Vagina (tissue), 2 donors: ENCODE measurements at regions not wholly inside any gene's neighbourhood (a gene's known extent, or its start where the extent isn't known, plus 50 kb on each side); places are given as distances from the start of the nearest gene placed in this dataset.
A peak's percentile ranks its signal among the peaks of the same experiment; 100 is the strongest.

Source experiments
- DNase-seq, 2 donors: peaks; one replicate each; pipeline ENCODE4 v3.0.0-alpha.2; 2017; ENCODE audit errors: extremely low spot score in 2 of 2
- H3K27ac ChIP-seq: fragments of 200-600 bp; sonication (generic); one replicate; pipeline ENCODE4 v1.5.1; 2019
- H3K27me3 ChIP-seq: fragments of 200-600 bp; sonication (generic); one replicate; pipeline ENCODE4 v1.5.1; 2019
- H3K36me3 ChIP-seq, 2 donors: fragments of 200-600 bp; sonication (generic); one replicate each; pipeline ENCODE4 v1.5.1; 2017 to 2019
- H3K4me1 ChIP-seq: fragments of 200-600 bp; sonication (generic); one replicate; pipeline ENCODE4 v1.5.1; 2019
- H3K4me3 ChIP-seq, 2 donors: fragments of 200-600 bp; sonication (generic); 1 replicate in 1 of 2; 2 replicates in 1 of 2; pipeline ENCODE4 v1.5.1; 2016 to 2019
- H3K9me3 ChIP-seq: fragments of 200-600 bp; sonication (generic); one replicate; pipeline ENCODE4 v1.5.1; 2019
- POLR2A ChIP-seq, 2 donors: fragments of 450-650 bp; IDR thresholded peaks; one replicate each; pipeline ENCODE4 v1.6.1; 2017; ENCODE audit warnings: antibody characterized with exemption in 2 of 2, mild to moderate bottlenecking in 2 of 2, moderate library complexity in 2 of 2
- POLR2AphosphoS5 ChIP-seq, 2 donors: sonication (generic); formaldehyde crosslinking; IDR thresholded peaks; one replicate each; pipeline ENCODE4 v1.9.0; 2017; ENCODE audit warnings: antibody characterized with exemption in 2 of 2, mild to moderate bottlenecking in 2 of 2, low read depth in 1 of 2; ENCODE audit not compliant: insufficient read depth in 1 of 2
- intact Hi-C: fragments of 100-400 bp; cut with DNase I; formaldehyde crosslinking; loops from one replicate; pipeline ENCODE4 v1.15.1; 2023
- TF ChIP-seq, protein P1 (sequence below), 3 experiments: fragments of 450-650 bp in 2 of 3; fragments of 200-600 bp in 1 of 3; sonication (generic) in 1 of 3; IDR thresholded peaks; one replicate each; pipeline ENCODE4 v1.5.1; 2017 to 2019; ENCODE audit warnings: antibody characterized with exemption in 3 of 3, mild to moderate bottlenecking in 2 of 3, moderate library complexity in 2 of 3

DNA sequence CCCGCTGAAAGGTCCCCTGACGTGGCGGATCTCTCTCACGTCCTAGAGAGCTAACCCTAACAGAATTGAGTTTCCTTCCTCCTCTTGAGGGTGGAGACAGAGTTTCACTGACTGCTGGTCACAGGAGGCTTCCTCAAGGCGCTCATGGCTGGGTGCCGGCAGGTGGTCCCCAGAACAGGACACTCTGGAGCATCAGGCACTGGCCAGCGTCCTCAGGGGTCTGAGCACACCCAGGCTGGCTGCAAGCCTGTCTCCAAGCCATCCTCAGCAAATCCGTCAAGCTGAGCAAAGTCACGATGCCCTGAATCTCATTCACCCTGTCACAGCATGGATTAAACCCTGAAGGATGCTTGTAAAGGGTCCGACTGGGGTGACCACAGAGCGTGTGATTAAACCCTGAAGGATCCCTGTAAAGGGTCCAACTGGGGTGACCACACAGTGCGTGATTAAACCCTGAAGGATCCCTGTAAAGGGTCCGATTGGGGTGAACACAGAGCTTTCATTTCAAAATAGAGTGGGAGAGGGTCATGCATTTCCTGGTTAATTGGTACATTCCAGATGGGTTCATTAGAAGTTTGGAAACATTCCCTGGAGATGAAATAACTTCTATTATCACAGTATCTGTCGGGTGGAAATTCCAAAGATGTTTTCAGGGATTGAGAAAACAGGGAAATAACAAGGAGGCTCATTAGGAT, 473.0 kb downstream of the BRD1 start:
- no peaks in the 10 kb centered on the region for H3K9me3 ChIP-seq
- no peaks in the 10 kb centered on the region for H3K4me1 ChIP-seq
- H3K27ac ChIP-seq = no peak overlapping the region
- TF ChIP-seq POLR2AphosphoS5 (IDR thresholded peaks at IDR 0.05; ENCODE audit: insufficient read depth in 1 of 2, low read depth in 1 of 2) (no peak), POLR2A (IDR thresholded peaks at IDR 0.05) (no peak)
- TF ChIP-seq, protein P1, sequence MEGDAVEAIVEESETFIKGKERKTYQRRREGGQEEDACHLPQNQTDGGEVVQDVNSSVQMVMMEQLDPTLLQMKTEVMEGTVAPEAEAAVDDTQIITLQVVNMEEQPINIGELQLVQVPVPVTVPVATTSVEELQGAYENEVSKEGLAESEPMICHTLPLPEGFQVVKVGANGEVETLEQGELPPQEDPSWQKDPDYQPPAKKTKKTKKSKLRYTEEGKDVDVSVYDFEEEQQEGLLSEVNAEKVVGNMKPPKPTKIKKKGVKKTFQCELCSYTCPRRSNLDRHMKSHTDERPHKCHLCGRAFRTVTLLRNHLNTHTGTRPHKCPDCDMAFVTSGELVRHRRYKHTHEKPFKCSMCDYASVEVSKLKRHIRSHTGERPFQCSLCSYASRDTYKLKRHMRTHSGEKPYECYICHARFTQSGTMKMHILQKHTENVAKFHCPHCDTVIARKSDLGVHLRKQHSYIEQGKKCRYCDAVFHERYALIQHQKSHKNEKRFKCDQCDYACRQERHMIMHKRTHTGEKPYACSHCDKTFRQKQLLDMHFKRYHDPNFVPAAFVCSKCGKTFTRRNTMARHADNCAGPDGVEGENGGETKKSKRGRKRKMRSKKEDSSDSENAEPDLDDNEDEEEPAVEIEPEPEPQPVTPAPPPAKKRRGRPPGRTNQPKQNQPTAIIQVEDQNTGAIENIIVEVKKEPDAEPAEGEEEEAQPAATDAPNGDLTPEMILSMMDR (IDR thresholded peaks at IDR 0.05) = no peak
- H3K4me3 ChIP-seq = no peak overlapping the region
- H3K27me3 ChIP-seq = no peaks in the 10 kb centered on the region
- intact Hi-C loops = no loop called here
- H3K36me3 ChIP-seq = no peaks in the 10 kb centered on the region
- DNase-seq = peak; percentile 76 to 88

DNA sequence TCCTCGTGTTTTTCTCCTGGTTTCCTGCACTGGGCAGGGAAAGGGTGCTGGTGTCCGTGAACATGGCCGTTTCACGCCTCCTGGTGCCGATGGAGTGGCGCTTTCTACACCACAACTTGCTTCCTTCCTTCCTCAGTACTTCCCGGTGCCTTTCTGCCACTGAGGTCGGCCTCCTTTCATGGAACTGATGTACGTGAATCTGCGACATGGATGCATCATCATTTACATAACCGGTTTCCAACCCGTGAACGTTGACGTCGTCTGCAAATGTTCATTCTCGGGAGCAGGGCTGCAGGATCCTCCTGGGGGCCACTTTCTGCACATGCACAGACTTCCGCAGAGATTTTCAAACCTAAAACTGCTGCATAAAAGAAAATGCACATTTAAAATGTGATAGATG, 474.4 kb downstream of the BRD1 start:
- Histone ChIP-seq H3K36me3 (no peaks in the 10 kb centered on the region), H3K27ac (no peak overlapping the region), H3K4me1 (no peaks in the 10 kb centered on the region), H3K27me3 (no peaks in the 10 kb centered on the region), H3K4me3 (no peak overlapping the region), H3K9me3 (no peaks in the 10 kb centered on the region)
- intact Hi-C loops = no loop called here
- TF ChIP-seq POLR2A (IDR thresholded peaks at IDR 0.05) (no peak), POLR2AphosphoS5 (IDR thresholded peaks at IDR 0.05; ENCODE audit: insufficient read depth in 1 of 2, low read depth in 1 of 2) (no peak)
- TF ChIP-seq, protein P1 (IDR thresholded peaks at IDR 0.05) = no peak
- DNase-seq = peak in 1 of 2 donors; percentile 52

DNA sequence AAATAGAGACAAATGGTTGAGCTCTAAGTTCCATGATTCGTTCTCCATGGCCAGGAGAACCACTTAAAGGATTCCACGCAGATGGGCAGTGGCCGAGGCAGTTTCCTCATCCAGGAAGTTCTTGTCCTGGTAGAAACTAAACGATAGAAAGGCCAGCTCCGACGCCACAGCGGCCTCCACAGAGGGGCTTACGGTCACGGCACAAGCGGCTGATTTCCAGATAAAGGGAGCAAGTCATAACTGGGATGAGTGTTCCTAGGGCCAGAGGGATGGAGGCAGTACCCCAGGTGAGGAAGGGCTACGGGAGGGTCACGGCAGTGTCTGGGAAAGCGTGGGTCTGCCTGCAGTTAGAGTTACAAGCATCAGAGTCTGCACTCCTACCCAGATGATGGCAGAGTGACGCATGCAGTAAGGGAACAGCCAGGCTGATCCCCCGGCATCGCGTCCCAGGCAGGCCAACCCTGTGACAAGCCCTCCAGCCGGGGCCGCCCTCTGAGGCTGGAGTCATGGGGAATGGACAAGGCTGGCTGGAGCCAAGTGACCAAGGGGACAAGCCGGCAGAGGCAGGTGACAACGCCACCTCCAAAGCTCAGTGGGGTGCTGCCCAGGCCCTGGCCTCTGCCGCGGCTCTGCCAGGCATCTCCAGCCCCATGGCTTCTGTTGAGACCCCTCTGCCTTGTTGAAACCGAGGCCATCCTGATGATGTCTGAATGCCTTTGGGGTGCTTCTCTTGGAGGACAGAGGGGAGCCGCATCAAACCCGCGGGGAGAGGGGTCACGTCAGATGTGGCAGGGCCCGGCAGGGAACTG, 475.1 kb downstream of the BRD1 start:
- intact Hi-C loops = no loop called here
- H3K4me1 ChIP-seq = no peaks in the 10 kb centered on the region
- H3K9me3 ChIP-seq = no peaks in the 10 kb centered on the region
- H3K36me3 ChIP-seq = no peaks in the 10 kb centered on the region
- no peak overlapping the region for H3K4me3 ChIP-seq
- no peaks in the 10 kb centered on the region for H3K27me3 ChIP-seq
- H3K27ac ChIP-seq = no peak overlapping the region
- TF ChIP-seq POLR2AphosphoS5 (IDR thresholded peaks at IDR 0.05; ENCODE audit: insufficient read depth in 1 of 2, low read depth in 1 of 2) (no peak), POLR2A (IDR thresholded peaks at IDR 0.05) (no peak)
- TF ChIP-seq, protein P1 (IDR thresholded peaks at IDR 0.05) = no peak
- peak; percentile 70 to 79 for DNase-seq

DNA sequence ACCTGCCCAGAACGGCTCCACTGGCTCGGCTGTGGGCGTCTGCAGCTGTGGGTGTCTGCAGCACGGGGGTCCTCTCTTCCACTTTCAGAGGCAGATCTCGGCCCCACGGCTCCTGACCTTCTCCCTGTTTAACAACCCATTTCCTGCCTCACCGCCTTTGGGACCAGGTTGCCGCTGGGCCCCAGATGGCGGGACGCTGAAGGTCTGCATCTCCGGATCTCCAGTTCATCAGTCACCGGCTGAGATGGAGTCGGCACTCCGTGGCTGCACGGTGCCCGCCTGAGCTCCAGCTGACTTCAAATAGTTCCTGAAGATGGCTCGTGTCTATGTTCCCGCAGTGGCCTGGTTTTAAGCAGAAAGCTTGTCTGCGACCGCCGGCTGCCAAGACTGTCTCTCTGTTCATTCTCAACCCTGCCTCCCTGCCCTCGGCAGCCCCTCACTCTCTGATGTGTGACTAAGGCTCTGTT, 475.9 kb downstream of the BRD1 start:
- intact Hi-C loops = no loop called here
- no peaks in the 10 kb centered on the region for H3K9me3 ChIP-seq
- no peaks in the 10 kb centered on the region for H3K36me3 ChIP-seq
- H3K27ac ChIP-seq = no peak overlapping the region
- peak; percentile 32 to 84 for DNase-seq
- H3K4me3 ChIP-seq = no peak overlapping the region
- H3K27me3 ChIP-seq = no peaks in the 10 kb centered on the region
- H3K4me1 ChIP-seq = no peaks in the 10 kb centered on the region
- no peak for TF ChIP-seq POLR2AphosphoS5 (IDR thresholded peaks at IDR 0.05; ENCODE audit: insufficient read depth in 1 of 2, low read depth in 1 of 2)
- TF ChIP-seq, protein P1 (IDR thresholded peaks at IDR 0.05) = no peak
- TF ChIP-seq POLR2A (IDR thresholded peaks at IDR 0.05) = no peak
